Neuronal stem cell (in vitro differentiated cells): ENCODE measurements at regions not wholly inside any gene's neighbourhood (a gene's known extent, or its start where the extent isn't known, plus 50 kb on each side); places are given as distances from the start of the nearest gene placed in this dataset.

Source experiments
- DNase-seq: peaks from one replicate; pipeline ENCODE4 v3.0.0-alpha.2; 2013; ENCODE audit warnings: low spot score
- H2AFZ ChIP-seq: one replicate; pipeline ENCODE4 v1.6.1; 2013; ENCODE audit warnings: mild to moderate bottlenecking, low read length, inconsistent platforms
- H2AK5ac ChIP-seq: 2 replicates; pipeline ENCODE4 v1.6.1; 2013; ENCODE audit warnings: low read depth, mild to moderate bottlenecking, inconsistent platforms, low read length, moderate library complexity, mixed read lengths
- H2BK120ac ChIP-seq: 2 replicates; pipeline ENCODE4 v1.6.1; 2013; ENCODE audit warnings: low read depth, mild to moderate bottlenecking, inconsistent platforms, low read length, moderate library complexity, mixed read lengths
- H2BK12ac ChIP-seq: one replicate; pipeline ENCODE4 v1.6.1; 2013; ENCODE audit warnings: low read length, inconsistent platforms
- H2BK15ac ChIP-seq: 2 replicates; pipeline ENCODE4 v1.6.1; 2013; ENCODE audit warnings: mild to moderate bottlenecking, low read length, inconsistent platforms, mixed read lengths
- H2BK5ac ChIP-seq: one replicate; pipeline ENCODE4 v1.6.1; 2013; ENCODE audit warnings: inconsistent platforms, mild to moderate bottlenecking, low read length, moderate library complexity
- H3K14ac ChIP-seq: one replicate; pipeline ENCODE4 v1.6.1; 2013; ENCODE audit warnings: low read length, inconsistent platforms
- H3K18ac ChIP-seq: 2 replicates; pipeline ENCODE4 v1.6.1; 2013; ENCODE audit warnings: low read length, inconsistent platforms
- H3K23ac ChIP-seq: 2 replicates; pipeline ENCODE4 v1.6.1; 2013; ENCODE audit warnings: low read depth, mild to moderate bottlenecking, mixed read lengths, low read length, inconsistent platforms; ENCODE audit not compliant: poor library complexity
- H3K27ac ChIP-seq: replicated peaks from 3 replicates; pipeline ENCODE4 v1.5.1; 2013; ENCODE audit warnings: low read length, inconsistent platforms
- H3K27me3 ChIP-seq, 3 experiments: 2 replicates each; pipeline ENCODE4 v1.6.1; 2013; ENCODE audit warnings: low read length in 3 of 3, mild to moderate bottlenecking in 2 of 3, inconsistent platforms in 1 of 3, low read depth in 1 of 3, mixed read lengths in 1 of 3, moderate library complexity in 1 of 3; ENCODE audit not compliant: control insufficient read depth in 3 of 3, insufficient read depth in 3 of 3
- H3K36me3 ChIP-seq, 2 donors: replicated peaks in 1 of 2; 2 replicates each; pipeline ENCODE4 v1.6.1; 2013; ENCODE audit warnings: low read length in 2 of 2; ENCODE audit not compliant: control insufficient read depth in 2 of 2, insufficient read depth in 2 of 2
- H3K4ac ChIP-seq: 2 replicates; pipeline ENCODE4 v1.6.1; 2013; ENCODE audit warnings: inconsistent platforms, mild to moderate bottlenecking, low read length, moderate library complexity
- H3K4me1 ChIP-seq, 2 donors: 1 replicate in 1 of 2; 2 replicates in 1 of 2; pipeline ENCODE4 v1.6.1; 2013; ENCODE audit warnings: low read length in 2 of 2, low read depth in 1 of 2; ENCODE audit not compliant: control insufficient read depth in 2 of 2, insufficient read depth in 1 of 2
- H3K4me2 ChIP-seq: one replicate; pipeline ENCODE4 v1.6.1; 2013; ENCODE audit warnings: mild to moderate bottlenecking, low read length, inconsistent platforms; ENCODE audit not compliant: insufficient read depth, poor library complexity, severe bottlenecking
- H3K4me3 ChIP-seq, 2 donors: 2 replicates each; pipeline ENCODE4 v1.5.1; 2013; ENCODE audit warnings: low read length in 2 of 2, mild to moderate bottlenecking in 2 of 2, inconsistent platforms in 1 of 2, moderate library complexity in 1 of 2
- H3K79me1 ChIP-seq: one replicate; pipeline ENCODE4 v1.6.1; 2013; ENCODE audit warnings: low read depth, mild to moderate bottlenecking, inconsistent platforms, low read length, moderate library complexity
- H3K9ac ChIP-seq: one replicate; pipeline ENCODE4 v1.6.1; 2013; ENCODE audit warnings: mild to moderate bottlenecking, low read depth, low read length, inconsistent platforms; ENCODE audit not compliant: poor library complexity
- H3K9me3 ChIP-seq, 2 donors: replicated peaks in 1 of 2; 2 replicates each; pipeline versions ENCODE3 to v1.6.1; 2013; ENCODE audit warnings: low read length in 2 of 2, mild to moderate bottlenecking in 2 of 2, inconsistent platforms in 1 of 2, low read depth in 1 of 2, mixed read lengths in 1 of 2, moderate library complexity in 1 of 2; ENCODE audit not compliant: control insufficient read depth in 2 of 2, insufficient read depth in 1 of 2
- H4K8ac ChIP-seq: one replicate; pipeline ENCODE4 v1.6.1; 2013; ENCODE audit warnings: low read depth, mild to moderate bottlenecking, inconsistent platforms, low read length, moderate library complexity
- H4K91ac ChIP-seq: one replicate; pipeline ENCODE4 v1.6.1; 2013; ENCODE audit warnings: low read length, low read depth, mild to moderate bottlenecking, inconsistent platforms; ENCODE audit not compliant: poor library complexity
- WGBS, 2 donors: extraction: QIAGEN DNeasy Blood & Tissue Kit; methylation state at CpG; one replicate each; pipeline ENCODE4 v1.1.7; 2013; ENCODE audit warnings: missing lambda C conversion rate in 2 of 2, mixed read lengths in 1 of 2; ENCODE audit not compliant: insufficient read length in 2 of 2, insufficient replicate concordance in 1 of 2; ENCODE audit errors: extremely low coverage in 2 of 2; 5-methylcytosine and 5-hydroxymethylcytosine counted together

DNA sequence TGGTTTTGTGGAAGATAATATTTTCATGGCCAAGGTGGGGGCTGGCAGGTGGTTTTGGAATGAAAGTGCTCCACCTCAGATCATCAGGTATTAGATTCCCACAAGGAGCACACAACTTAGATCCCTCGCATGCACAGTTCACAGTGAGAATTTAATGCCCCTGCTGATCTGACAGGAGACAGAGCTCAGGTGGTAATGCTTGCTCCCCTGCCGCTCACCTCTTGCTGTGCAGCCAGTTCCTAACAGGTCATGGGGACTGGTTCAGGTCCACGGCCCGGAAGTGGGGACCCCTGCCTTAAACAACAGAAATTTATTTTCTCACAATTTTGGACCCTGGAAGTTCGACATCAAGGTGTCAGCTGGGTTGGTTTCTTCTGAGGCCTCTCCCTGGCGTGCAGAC, 668.7 kb upstream of the ZNF608 start:
- H3K9ac ChIP-seq: no peak overlapping the region
- H2BK5ac ChIP-seq: no peak overlapping the region
- no CpG with 5 or more reads among the region's 6 CpGs for WGBS, 2 donors
- H3K36me3 ChIP-seq: no peaks in the 10 kb centered on the region
- no peak overlapping the region for H3K27ac ChIP-seq
- peak overlapping the region; percentile 42 for H2BK120ac ChIP-seq
- H3K9me3 ChIP-seq: no peaks in the 10 kb centered on the region
- no peak overlapping the region for H4K8ac ChIP-seq
- peak overlapping the region; percentile 9 for H2AK5ac ChIP-seq
- H3K79me1 ChIP-seq: no peaks in the 10 kb centered on the region
- H3K23ac ChIP-seq: no peak overlapping the region
- H3K18ac ChIP-seq: peak overlapping the region; percentile 79
- DNase-seq: no peak
- H3K4me3 ChIP-seq: no peak overlapping the region
- H3K4ac ChIP-seq: no peak overlapping the region
- peaks cover 20 to 36% of the 10 kb centered on the region in 2 donors for H3K4me1 ChIP-seq
- H2BK15ac ChIP-seq: no peak overlapping the region
- H4K91ac ChIP-seq: no peak overlapping the region
- no peak overlapping the region for H3K4me2 ChIP-seq
- H3K27me3 ChIP-seq: no peaks in the 10 kb centered on the region
- no peak overlapping the region for H3K14ac ChIP-seq
- H2BK12ac ChIP-seq: no peak overlapping the region
- no peak overlapping the region for H2AFZ ChIP-seq

DNA sequence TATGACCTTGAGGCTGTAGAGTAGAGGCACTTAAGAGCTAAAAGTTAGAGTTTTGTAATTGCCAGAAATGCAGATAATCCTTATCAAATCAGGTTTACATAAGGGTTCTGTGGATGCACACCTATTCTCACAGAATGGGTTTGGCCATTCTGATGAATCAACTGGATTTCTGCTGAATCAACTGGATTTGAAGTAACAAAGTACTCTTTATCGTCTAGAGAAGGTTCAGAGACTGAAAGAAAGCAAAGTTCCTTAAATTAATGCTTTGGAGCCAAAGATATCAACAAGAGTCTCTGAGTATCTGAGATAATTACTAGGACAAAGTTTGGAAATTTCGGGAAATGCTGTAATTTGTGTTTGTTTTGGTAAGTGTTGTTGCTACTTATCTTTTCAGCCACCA, 669.6 kb upstream of the ZNF608 start:
- no CpG with 5 or more reads among the region's 2 CpGs for WGBS, 2 donors

DNA sequence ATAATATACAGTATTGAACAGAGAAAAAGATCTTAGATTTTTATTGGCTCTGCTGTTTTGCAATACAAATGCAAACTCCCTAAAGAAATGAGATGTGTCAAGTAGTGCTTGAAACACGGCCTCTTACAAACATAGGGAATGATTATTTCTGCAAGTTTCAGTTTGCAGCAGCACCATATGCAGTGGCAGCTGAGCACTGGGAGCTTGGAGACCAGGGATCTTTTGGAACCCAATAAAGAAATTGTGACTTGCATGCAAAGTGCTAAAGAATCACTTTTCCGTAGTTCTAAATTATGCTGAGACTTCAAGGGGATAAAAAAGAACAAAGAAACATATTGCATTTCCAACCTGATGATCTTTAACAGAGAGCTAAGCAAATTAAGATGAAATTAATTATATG, 674.6 kb upstream of the ZNF608 start:
- Histone ChIP-seq H4K8ac (no peak overlapping the region), H2BK5ac (no peak overlapping the region), H2AK5ac (no peak overlapping the region), H3K18ac (no peak overlapping the region), H2BK12ac (no peak overlapping the region), H3K9ac (no peak overlapping the region), H3K4ac (no peak overlapping the region), H3K27me3 (no peaks in the 10 kb centered on the region), H3K27ac (no peak overlapping the region), H3K4me2 (no peak overlapping the region), H3K4me1 (peaks cover 8 to 13% of the 10 kb centered on the region in 2 donors), H3K36me3 (no peaks in the 10 kb centered on the region), H3K9me3 (no peaks in the 10 kb centered on the region), H3K23ac (no peak overlapping the region), H2AFZ (no peak overlapping the region), H3K4me3 (no peak overlapping the region), H4K91ac (no peak overlapping the region), H2BK15ac (no peak overlapping the region), H3K14ac (no peak overlapping the region), H2BK120ac (no peak overlapping the region), H3K79me1 (no peaks in the 10 kb centered on the region)
- no peak for DNase-seq
- no CpG with 5 or more reads among the region's 2 CpGs for WGBS, 2 donors

More for the DNA sequence above, 669.6 kb upstream of the ZNF608 start:
- no peaks in the 10 kb centered on the region for H3K79me1 ChIP-seq
- peaks cover 15 to 27% of the 10 kb centered on the region in 2 donors for H3K4me1 ChIP-seq
- H3K27ac ChIP-seq: no peak overlapping the region
- no peaks in the 10 kb centered on the region for H3K9me3 ChIP-seq
- H2BK5ac ChIP-seq: no peak overlapping the region
- no peak overlapping the region for H3K9ac ChIP-seq
- no peak overlapping the region for H4K8ac ChIP-seq
- no peak overlapping the region for H3K4ac ChIP-seq
- H2AK5ac ChIP-seq: no peak overlapping the region
- H3K23ac ChIP-seq: no peak overlapping the region
- H2BK15ac ChIP-seq: no peak overlapping the region
- no peak overlapping the region for H2BK120ac ChIP-seq
- no peak overlapping the region for H3K18ac ChIP-seq
- DNase-seq: no peak
- no peak overlapping the region for H3K4me3 ChIP-seq
- H3K27me3 ChIP-seq: no peaks in the 10 kb centered on the region
- no peak overlapping the region for H2AFZ ChIP-seq
- H2BK12ac ChIP-seq: no peak overlapping the region
- H3K14ac ChIP-seq: no peak overlapping the region
- no peaks in the 10 kb centered on the region for H3K36me3 ChIP-seq
- no peak overlapping the region for H3K4me2 ChIP-seq
- H4K91ac ChIP-seq: no peak overlapping the region

DNA sequence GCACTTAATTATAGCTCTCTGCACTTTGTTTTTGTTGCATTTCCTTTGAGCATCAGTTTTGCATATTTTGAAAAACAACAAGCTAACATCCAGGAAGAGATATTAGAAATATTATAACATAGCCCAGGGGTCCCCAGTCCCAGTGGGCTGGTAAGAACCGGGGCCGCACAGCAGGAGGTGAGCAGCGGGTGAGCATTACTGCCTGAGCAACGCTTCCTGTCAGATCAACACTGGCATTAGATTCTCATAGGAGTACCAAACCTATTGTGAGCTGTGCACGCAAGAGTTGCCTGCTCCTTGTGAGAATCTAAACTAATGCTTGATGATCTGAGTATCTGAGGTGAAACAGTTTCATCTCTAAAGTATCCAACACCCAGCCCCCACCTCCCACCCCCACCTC, 675.9 kb upstream of the ZNF608 start:
- H2BK12ac ChIP-seq: no peak overlapping the region
- no peak overlapping the region for H2BK120ac ChIP-seq
- DNase-seq: no peak
- H3K9me3 ChIP-seq: no peaks in the 10 kb centered on the region
- H2AK5ac ChIP-seq: no peak overlapping the region
- H2AFZ ChIP-seq: no peak overlapping the region
- no peak overlapping the region for H3K18ac ChIP-seq
- no peak overlapping the region for H3K14ac ChIP-seq
- no peak overlapping the region for H4K91ac ChIP-seq
- H2BK15ac ChIP-seq: no peak overlapping the region
- no peak overlapping the region for H3K27ac ChIP-seq
- no CpG with 5 or more reads among the region's 5 CpGs for WGBS, 2 donors
- no peaks in the 10 kb centered on the region for H3K79me1 ChIP-seq
- no peak overlapping the region for H3K4me2 ChIP-seq
- H3K4me1 ChIP-seq: peaks cover 8 to 13% of the 10 kb centered on the region in 2 donors
- H3K23ac ChIP-seq: no peak overlapping the region
- no peak overlapping the region for H4K8ac ChIP-seq
- no peaks in the 10 kb centered on the region for H3K27me3 ChIP-seq
- H3K9ac ChIP-seq: no peak overlapping the region
- H3K4me3 ChIP-seq: no peak overlapping the region
- no peaks in the 10 kb centered on the region for H3K36me3 ChIP-seq
- no peak overlapping the region for H3K4ac ChIP-seq
- H2BK5ac ChIP-seq: no peak overlapping the region
